ENCODE measurements at regions not wholly inside any gene's neighbourhood (a gene's known extent, or its start where the extent isn't known, plus 50 kb on each side); places are given as distances from the start of the nearest gene placed in this dataset.

GRCh38 chr6:85186546-85187175 is 263.2 kb upstream of the NT5E start:
- H3K79me2 ChIP-seq (ENCODE audit: control insufficient read depth, insufficient read depth, low read length) = no peaks in the 10 kb centered on the region
- H3K4me3 ChIP-seq (ENCODE audit: control extremely low read depth in 1 of 5, extremely low read depth in 1 of 5, insufficient read depth in 1 of 5, low read depth in 2 of 5, low read length in 4 of 5) = no peak overlapping the region
- POLR2A ChIA-PET = no interaction called here
- no peaks in the 10 kb centered on the region for H4K20me1 ChIP-seq (ENCODE audit: control insufficient read depth, insufficient read depth, low read length, poor library complexity, severe bottlenecking)
- Mint-ChIP-seq H3K4me3 (no peak overlapping the region), H3K27me3 (no peaks in the 10 kb centered on the region), H3K27ac (no peak overlapping the region), H3K4me1 (no peaks in the 10 kb centered on the region), H3K9me3 (ENCODE audit: insufficient read depth) (no peaks in the 10 kb centered on the region)
- H3K27ac ChIP-seq (ENCODE audit: low read length in 2 of 2) = no peak overlapping the region
- H3K36me3 ChIP-seq (replicated peaks in 1 of 2; ENCODE audit: control extremely low read depth in 1 of 2, control insufficient read depth in 1 of 2, extremely low read depth in 1 of 2, insufficient read depth in 2 of 2, low read length in 1 of 2) = no peaks in the 10 kb centered on the region
- intact Hi-C loops (cut with micrococcal nuclease) = no loop called here
- no peak overlapping the region for H3K4me2 ChIP-seq (replicated peaks; ENCODE audit: low read depth, low read length, poor library complexity, severe bottlenecking)
- H3K9ac ChIP-seq (ENCODE audit: low read length) = no peak overlapping the region
- H3K9me3 ChIP-seq (ENCODE audit: control extremely low read depth in 1 of 3, control insufficient read depth in 2 of 3, insufficient read depth in 1 of 3, low read length in 2 of 3) = no peaks in the 10 kb centered on the region
- H3K27me3 ChIP-seq (replicated peaks in 1 of 4; ENCODE audit: control extremely low read depth in 1 of 4, control insufficient read depth in 3 of 4, insufficient read depth in 4 of 4, low read length in 3 of 4) = no peaks in the 10 kb centered on the region
- WGBS (ENCODE audit: insufficient coverage) = 60% methylated on average over 1 of the region's 1 CpG
- no peak for ATAC-seq (ENCODE audit: low read depth)
- CTCF ChIA-PET = no interaction called here
- TF ChIP-seq, protein P1, sequence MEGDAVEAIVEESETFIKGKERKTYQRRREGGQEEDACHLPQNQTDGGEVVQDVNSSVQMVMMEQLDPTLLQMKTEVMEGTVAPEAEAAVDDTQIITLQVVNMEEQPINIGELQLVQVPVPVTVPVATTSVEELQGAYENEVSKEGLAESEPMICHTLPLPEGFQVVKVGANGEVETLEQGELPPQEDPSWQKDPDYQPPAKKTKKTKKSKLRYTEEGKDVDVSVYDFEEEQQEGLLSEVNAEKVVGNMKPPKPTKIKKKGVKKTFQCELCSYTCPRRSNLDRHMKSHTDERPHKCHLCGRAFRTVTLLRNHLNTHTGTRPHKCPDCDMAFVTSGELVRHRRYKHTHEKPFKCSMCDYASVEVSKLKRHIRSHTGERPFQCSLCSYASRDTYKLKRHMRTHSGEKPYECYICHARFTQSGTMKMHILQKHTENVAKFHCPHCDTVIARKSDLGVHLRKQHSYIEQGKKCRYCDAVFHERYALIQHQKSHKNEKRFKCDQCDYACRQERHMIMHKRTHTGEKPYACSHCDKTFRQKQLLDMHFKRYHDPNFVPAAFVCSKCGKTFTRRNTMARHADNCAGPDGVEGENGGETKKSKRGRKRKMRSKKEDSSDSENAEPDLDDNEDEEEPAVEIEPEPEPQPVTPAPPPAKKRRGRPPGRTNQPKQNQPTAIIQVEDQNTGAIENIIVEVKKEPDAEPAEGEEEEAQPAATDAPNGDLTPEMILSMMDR (IDR thresholded peaks at IDR 0.05) = no peak
- TF ChIP-seq EZH2 (IDR thresholded peaks at IDR 0.05; ENCODE audit: borderline replicate concordance, insufficient read depth, low read depth, low read length, poor library complexity, severe bottlenecking) = no peak
- H3K4me1 ChIP-seq (ENCODE audit: control insufficient read depth in 2 of 2, insufficient read depth in 2 of 2, low read length in 2 of 2) = no peaks in the 10 kb centered on the region
- no peak for DNase-seq
- no peak overlapping the region for H2AFZ ChIP-seq (ENCODE audit: insufficient read depth, low read depth, low read length, poor library complexity, severe bottlenecking)

DNA sequence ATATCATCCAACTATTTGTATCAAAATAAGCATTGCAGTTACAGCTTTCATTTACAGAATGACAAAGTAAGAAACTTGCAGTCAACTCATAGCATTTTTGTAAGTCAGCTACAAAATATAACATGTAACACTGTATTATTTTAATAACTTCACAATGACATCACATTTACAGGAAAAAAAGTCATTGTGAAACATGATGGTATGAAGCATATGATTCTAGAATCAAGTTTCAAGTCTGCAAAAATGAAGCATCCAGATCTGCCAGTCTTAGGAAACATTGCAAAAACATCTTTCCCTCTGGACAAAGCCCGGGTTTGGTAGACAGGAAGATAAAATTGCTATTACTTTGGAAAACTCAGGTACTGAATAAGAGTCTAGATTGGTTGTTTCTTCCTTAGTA is 263.9 kb upstream of the NT5E start:
- intact Hi-C loops (cut with micrococcal nuclease) = no loop called here
- Histone ChIP-seq H3K4me3 (ENCODE audit: control extremely low read depth in 1 of 5, extremely low read depth in 1 of 5, insufficient read depth in 1 of 5, low read depth in 2 of 5, low read length in 4 of 5) (no peak overlapping the region), H3K9me3 (ENCODE audit: control extremely low read depth in 1 of 3, control insufficient read depth in 2 of 3, insufficient read depth in 1 of 3, low read length in 2 of 3) (no peaks in the 10 kb centered on the region), H3K27ac (ENCODE audit: low read length in 2 of 2) (no peak overlapping the region), H3K4me2 (replicated peaks; ENCODE audit: low read depth, low read length, poor library complexity, severe bottlenecking) (no peak overlapping the region), H3K79me2 (ENCODE audit: control insufficient read depth, insufficient read depth, low read length) (no peaks in the 10 kb centered on the region), H3K27me3 (replicated peaks in 1 of 4; ENCODE audit: control extremely low read depth in 1 of 4, control insufficient read depth in 3 of 4, insufficient read depth in 4 of 4, low read length in 3 of 4) (no peaks in the 10 kb centered on the region), H3K4me1 (ENCODE audit: control insufficient read depth in 2 of 2, insufficient read depth in 2 of 2, low read length in 2 of 2) (no peaks in the 10 kb centered on the region), H3K9ac (ENCODE audit: low read length) (no peak overlapping the region), H4K20me1 (ENCODE audit: control insufficient read depth, insufficient read depth, low read length, poor library complexity, severe bottlenecking) (no peaks in the 10 kb centered on the region), H3K36me3 (replicated peaks in 1 of 2; ENCODE audit: control extremely low read depth in 1 of 2, control insufficient read depth in 1 of 2, extremely low read depth in 1 of 2, insufficient read depth in 2 of 2, low read length in 1 of 2) (no peaks in the 10 kb centered on the region), H2AFZ (ENCODE audit: insufficient read depth, low read depth, low read length, poor library complexity, severe bottlenecking) (no peak overlapping the region)
- CTCF ChIA-PET = no interaction called here
- POLR2A ChIA-PET = no interaction called here
- DNase-seq (no peak), ATAC-seq (ENCODE audit: low read depth) (no peak)
- no peaks in the 10 kb centered on the region for H3K9me3 Mint-ChIP-seq (ENCODE audit: insufficient read depth)
- no peaks in the 10 kb centered on the region for H3K27me3 Mint-ChIP-seq
- H3K4me3 Mint-ChIP-seq = no peak overlapping the region
- WGBS (ENCODE audit: insufficient coverage) = no CpG with 5 or more reads among the region's 1 CpG
- no peak overlapping the region for H3K27ac Mint-ChIP-seq
- TF ChIP-seq EZH2 (IDR thresholded peaks at IDR 0.05; ENCODE audit: borderline replicate concordance, insufficient read depth, low read depth, low read length, poor library complexity, severe bottlenecking) = no peak
- TF ChIP-seq, protein P1 (IDR thresholded peaks at IDR 0.05) = no peak
- no peaks in the 10 kb centered on the region for H3K4me1 Mint-ChIP-seq

Measured in B cell (primary cell).